Spleen (tissue), 11 donors: ENCODE measurements at regions not wholly inside any gene's neighbourhood (a gene's known extent, or its start where the extent isn't known, plus 50 kb on each side); places are given as distances from the start of the nearest gene placed in this dataset.
A peak's percentile ranks its signal among the peaks of the same experiment; 100 is the strongest.

ENCODE experiments used
- DNase-seq: peaks from one replicate; pipeline ENCODE4 v3.0.0-alpha.2; 2020
- H3K27ac ChIP-seq, 8 donors: fragments of 200-600 bp; sonication (generic) in 7 of 8; 1 replicate in 4 of 8; 2 replicates in 4 of 8; pipeline versions ENCODE4 v1.5.0 to v1.8.0; 2016 to 2021; ENCODE audit warnings: inconsistent platforms in 4 of 8, mild to moderate bottlenecking in 4 of 8, moderate library complexity in 1 of 8
- H3K27me3 ChIP-seq, 7 donors: fragments of 200-600 bp; sonication (generic) in 6 of 7; replicated peaks in 1 of 7; 1 replicate in 4 of 7; 2 replicates in 3 of 7; pipeline versions ENCODE4 v1.5.0 to v1.8.0; 2016 to 2021; ENCODE audit warnings: inconsistent platforms in 3 of 7, mild to moderate bottlenecking in 1 of 7
- H3K36me3 ChIP-seq, 6 donors: fragments of 200-600 bp; sonication (generic) in 5 of 6; 1 replicate in 4 of 6; 2 replicates in 2 of 6; pipeline versions ENCODE4 v1.5.0 to v1.8.0; 2016 to 2021; ENCODE audit warnings: inconsistent platforms in 2 of 6
- H3K4me1 ChIP-seq, 6 donors: fragments of 200-600 bp; sonication (generic) in 5 of 6; 1 replicate in 3 of 6; 2 replicates in 3 of 6; pipeline versions ENCODE4 v1.5.0 to v1.8.0; 2016 to 2021; ENCODE audit warnings: inconsistent platforms in 3 of 6
- H3K4me3 ChIP-seq, 8 donors: fragments of 200-600 bp; sonication (generic) in 7 of 8; 1 replicate in 4 of 8; 2 replicates in 4 of 8; pipeline versions ENCODE4 v1.5.0 to v1.8.0; 2016 to 2021; ENCODE audit warnings: inconsistent platforms in 4 of 8, mild to moderate bottlenecking in 4 of 8, moderate library complexity in 2 of 8
- H3K9me3 ChIP-seq, 8 donors: fragments of 200-600 bp; sonication (generic) in 7 of 8; 1 replicate in 4 of 8; 2 replicates in 4 of 8; pipeline versions ENCODE4 v1.5.0 to v1.8.0; 2016 to 2021; ENCODE audit warnings: inconsistent platforms in 4 of 8
- POLR2A ChIP-seq, 3 donors: fragments of 450-650 bp; IDR thresholded peaks; one replicate each; pipeline ENCODE4 v1.5.1; 2017; ENCODE audit warnings: antibody characterized with exemption in 3 of 3, mild to moderate bottlenecking in 1 of 3
- POLR2AphosphoS5 ChIP-seq, 3 donors: sonication (generic); formaldehyde crosslinking; IDR thresholded peaks; one replicate each; pipeline ENCODE4 v1.5.1; 2017; ENCODE audit warnings: antibody characterized with exemption in 3 of 3
- WGBS, 5 donors: extraction: QIAGEN DNeasy Blood & Tissue Kit in 3 of 5; methylation state at CpG; one replicate each; pipeline versions ENCODE4 v1.1.5 to v1.1.7; 2013 to 2018; 5-methylcytosine and 5-hydroxymethylcytosine counted together
- intact Hi-C: fragments of 100-400 bp; cut with DNase I; formaldehyde crosslinking; loops from one replicate; pipeline ENCODE4 v1.15.0; 2023; ENCODE audit warnings: low total_unique reads
- TF ChIP-seq, protein P1 (sequence below), 11 experiments: fragments of 200-600 bp in 7 of 11; fragments of 450-650 bp in 4 of 11; sonication (generic) in 4 of 11; IDR thresholded peaks in 8 of 11; conservative IDR thresholded peaks in 3 of 11; 1 replicate in 7 of 11; 2 replicates in 4 of 11; pipeline versions ENCODE4 v1.4.0 to v1.8.0; 2016 to 2021; ENCODE audit warnings: antibody characterized with exemption in 11 of 11, inconsistent platforms in 4 of 11, mild to moderate bottlenecking in 1 of 11
- donor health status: healthy with polysubstance abuse.
- donor health status: DM: no; HTN: no; CAD: no; lungs with moderate emphysema.
- donor health status: DM: no; HTN: no; CAD: no.
- donor health status: Bipolar disorder and iron deficiency.
- donor health status: healthy.
- donor health status: DM: no; HTN: no; CAD: no.
- donor health status: DM: yes; HTN: yes; CAD: no.

DNA sequence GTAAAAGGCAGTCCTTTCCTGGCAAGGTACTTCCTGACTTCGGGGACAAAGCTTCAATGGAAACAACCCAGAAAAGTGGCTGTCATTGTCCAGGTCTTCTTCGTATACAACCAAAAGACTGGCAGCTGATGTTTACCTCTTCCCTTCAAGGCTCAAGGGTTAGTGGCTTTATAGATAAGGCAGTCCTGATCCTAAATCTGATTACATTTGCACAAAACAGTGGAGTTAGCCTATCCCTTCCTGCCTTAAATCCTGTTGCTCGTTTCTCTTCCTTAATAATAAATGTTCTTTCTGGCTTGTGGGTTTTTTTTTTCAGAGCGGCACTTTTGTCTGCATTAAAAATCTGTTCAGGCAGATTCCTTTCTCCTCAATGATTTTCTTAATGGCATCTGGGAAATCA, 169.3 kb upstream of the KCTD3 start:
- WGBS, 5 donors: 13 to 21% (median 18%) methylated on average over 4 of the region's 4 CpGs
- DNase-seq: no peak
- Histone ChIP-seq H3K27me3 (no peaks in the 10 kb centered on the region), H3K36me3 (no peaks in the 10 kb centered on the region), H3K27ac (peak overlapping the region in 3 of 8 donors; percentile 4 to 30 (median 4)), H3K4me3 (no peak overlapping the region), H3K4me1 (peaks cover 0 to 4% (median 0%) of the 10 kb centered on the region in 6 donors), H3K9me3 (peaks cover 0 to 23% (median 11%) of the 10 kb centered on the region in 8 donors)
- intact Hi-C loops: no loop called here
- TF ChIP-seq, protein P1, sequence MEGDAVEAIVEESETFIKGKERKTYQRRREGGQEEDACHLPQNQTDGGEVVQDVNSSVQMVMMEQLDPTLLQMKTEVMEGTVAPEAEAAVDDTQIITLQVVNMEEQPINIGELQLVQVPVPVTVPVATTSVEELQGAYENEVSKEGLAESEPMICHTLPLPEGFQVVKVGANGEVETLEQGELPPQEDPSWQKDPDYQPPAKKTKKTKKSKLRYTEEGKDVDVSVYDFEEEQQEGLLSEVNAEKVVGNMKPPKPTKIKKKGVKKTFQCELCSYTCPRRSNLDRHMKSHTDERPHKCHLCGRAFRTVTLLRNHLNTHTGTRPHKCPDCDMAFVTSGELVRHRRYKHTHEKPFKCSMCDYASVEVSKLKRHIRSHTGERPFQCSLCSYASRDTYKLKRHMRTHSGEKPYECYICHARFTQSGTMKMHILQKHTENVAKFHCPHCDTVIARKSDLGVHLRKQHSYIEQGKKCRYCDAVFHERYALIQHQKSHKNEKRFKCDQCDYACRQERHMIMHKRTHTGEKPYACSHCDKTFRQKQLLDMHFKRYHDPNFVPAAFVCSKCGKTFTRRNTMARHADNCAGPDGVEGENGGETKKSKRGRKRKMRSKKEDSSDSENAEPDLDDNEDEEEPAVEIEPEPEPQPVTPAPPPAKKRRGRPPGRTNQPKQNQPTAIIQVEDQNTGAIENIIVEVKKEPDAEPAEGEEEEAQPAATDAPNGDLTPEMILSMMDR (IDR thresholded peaks at IDR 0.05 in 8 of 11, conservative IDR thresholded peaks at IDR 0.05 in 3 of 11): no peak
- no peak for TF ChIP-seq POLR2AphosphoS5 (IDR thresholded peaks at IDR 0.05)
- TF ChIP-seq POLR2A (IDR thresholded peaks at IDR 0.05): no peak

DNA sequence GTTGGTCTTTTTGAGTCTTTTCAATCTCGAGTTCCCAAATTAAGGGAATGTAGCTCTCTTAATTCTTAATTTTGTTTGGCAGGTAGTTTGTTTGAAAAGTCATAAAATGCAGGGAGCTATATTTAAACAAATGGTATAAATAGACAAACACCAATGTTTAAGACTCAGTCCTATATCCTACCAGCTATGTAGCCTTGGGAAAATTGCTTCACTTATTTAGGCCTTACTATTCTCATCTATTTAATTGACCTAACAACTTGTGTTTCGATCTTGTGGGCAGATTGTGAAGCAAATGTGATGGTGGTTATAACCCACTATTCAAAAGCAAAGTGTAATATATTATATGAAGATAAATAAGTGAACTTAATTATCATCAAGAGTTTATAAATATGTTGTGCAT, 167.3 kb upstream of the KCTD3 start:
- no peak overlapping the region for H3K4me3 ChIP-seq
- DNase-seq: no peak
- intact Hi-C loops: no loop called here
- H3K27ac ChIP-seq: no peak overlapping the region
- peaks cover 0 to 6% (median 2%) of the 10 kb centered on the region in 8 donors for H3K9me3 ChIP-seq
- no peaks in the 10 kb centered on the region for H3K4me1 ChIP-seq
- TF ChIP-seq, protein P1 (IDR thresholded peaks at IDR 0.05 in 8 of 11, conservative IDR thresholded peaks at IDR 0.05 in 3 of 11): no peak
- no peak for TF ChIP-seq POLR2AphosphoS5 (IDR thresholded peaks at IDR 0.05)
- TF ChIP-seq POLR2A (IDR thresholded peaks at IDR 0.05): no peak
- no peaks in the 10 kb centered on the region for H3K36me3 ChIP-seq
- WGBS, 5 donors: 68 to 84% (median 81%) methylated on average over 2 of the region's 2 CpGs
- H3K27me3 ChIP-seq: no peaks in the 10 kb centered on the region

DNA sequence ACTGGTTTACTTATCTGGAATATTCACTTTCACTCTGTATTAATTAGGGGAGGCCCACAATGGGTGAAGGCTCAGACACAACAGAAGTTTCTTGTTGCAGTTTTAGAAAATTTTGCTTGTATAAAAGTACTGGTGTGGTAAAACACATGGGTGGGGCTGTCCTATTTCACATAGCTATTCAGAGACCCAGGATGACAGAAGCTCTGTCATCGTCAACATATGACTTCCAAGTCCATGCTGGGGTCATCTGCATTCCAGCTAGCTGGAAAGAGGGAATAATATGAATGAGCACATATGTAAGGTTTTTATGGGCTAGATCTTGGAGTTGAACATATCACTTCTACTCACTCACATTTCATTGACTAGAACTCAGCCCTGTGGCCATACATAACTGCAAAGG, 166.4 kb upstream of the KCTD3 start:
- Histone ChIP-seq H3K36me3 (no peaks in the 10 kb centered on the region), H3K27me3 (no peaks in the 10 kb centered on the region), H3K27ac (no peak overlapping the region), H3K4me3 (no peak overlapping the region), H3K9me3 (no peaks in the 10 kb centered on the region), H3K4me1 (no peaks in the 10 kb centered on the region)
- WGBS, 5 donors: 56 to 92% (median 82%) methylated on average over 1 of the region's 1 CpG
- DNase-seq: no peak
- intact Hi-C loops: no loop called here
- TF ChIP-seq POLR2AphosphoS5 (IDR thresholded peaks at IDR 0.05) (no peak), POLR2A (IDR thresholded peaks at IDR 0.05) (no peak)
- TF ChIP-seq, protein P1 (IDR thresholded peaks at IDR 0.05 in 8 of 11, conservative IDR thresholded peaks at IDR 0.05 in 3 of 11): no peak

DNA sequence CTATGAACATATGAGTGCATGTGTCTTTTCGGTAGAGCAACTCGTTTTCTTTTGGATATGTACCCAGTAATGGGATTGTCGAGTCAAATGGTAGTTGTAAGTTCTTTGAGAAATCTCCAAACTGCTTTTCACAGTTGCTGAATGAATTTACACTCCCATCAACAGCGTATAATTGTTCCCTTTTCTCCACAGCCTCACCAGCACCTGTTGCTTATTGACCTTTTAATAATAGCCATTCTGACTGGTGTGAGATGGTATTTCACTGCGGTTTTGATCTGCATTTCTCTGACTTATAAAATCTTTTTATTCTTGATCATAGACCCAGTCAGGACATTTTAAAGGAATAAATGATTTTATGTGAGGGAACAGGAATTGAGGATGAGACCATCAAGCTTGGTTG, 165.0 kb upstream of the KCTD3 start:
- DNase-seq: no peak
- no peak overlapping the region for H3K27ac ChIP-seq

More for the DNA sequence above, 165.0 kb upstream of the KCTD3 start:
- no peak overlapping the region for H3K4me3 ChIP-seq
- H3K36me3 ChIP-seq: no peaks in the 10 kb centered on the region
- TF ChIP-seq, protein P1 (IDR thresholded peaks at IDR 0.05 in 8 of 11, conservative IDR thresholded peaks at IDR 0.05 in 3 of 11): no peak
- no peak for TF ChIP-seq POLR2A (IDR thresholded peaks at IDR 0.05)
- no peak for TF ChIP-seq POLR2AphosphoS5 (IDR thresholded peaks at IDR 0.05)
- H3K9me3 ChIP-seq: no peaks in the 10 kb centered on the region
- H3K27me3 ChIP-seq: no peaks in the 10 kb centered on the region
- intact Hi-C loops: no loop called here
- WGBS, 5 donors: 75 to 90% (median 85%) methylated on average over 5 of the region's 5 CpGs
- H3K4me1 ChIP-seq: no peaks in the 10 kb centered on the region
